ENCODE measurements at regions not wholly inside any gene's neighbourhood (a gene's known extent, or its start where the extent isn't known, plus 50 kb on each side); places are given as distances from the start of the nearest gene placed in this dataset.

DNA sequence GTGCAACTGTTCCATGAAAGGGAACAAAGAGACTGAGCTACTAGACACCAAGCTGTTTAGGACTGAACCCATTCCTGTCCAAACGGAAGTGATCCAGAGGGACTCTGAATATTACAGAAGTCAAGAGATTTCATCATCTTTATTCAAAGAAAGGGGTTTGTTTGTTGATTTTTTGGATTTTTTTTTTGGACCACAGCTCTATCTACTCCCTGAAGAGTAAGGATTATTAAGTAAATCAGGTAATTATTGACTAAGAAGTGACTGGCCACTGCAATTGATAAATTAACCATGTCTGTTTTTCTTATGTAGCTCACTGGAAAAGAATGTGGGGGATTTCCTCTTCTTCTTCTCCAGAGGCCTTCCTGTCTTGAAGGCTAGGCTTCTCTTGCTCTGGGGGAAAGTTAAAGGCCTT, 146.6 kb upstream of the TPM1 start:
- TF ChIP-seq, protein P1, sequence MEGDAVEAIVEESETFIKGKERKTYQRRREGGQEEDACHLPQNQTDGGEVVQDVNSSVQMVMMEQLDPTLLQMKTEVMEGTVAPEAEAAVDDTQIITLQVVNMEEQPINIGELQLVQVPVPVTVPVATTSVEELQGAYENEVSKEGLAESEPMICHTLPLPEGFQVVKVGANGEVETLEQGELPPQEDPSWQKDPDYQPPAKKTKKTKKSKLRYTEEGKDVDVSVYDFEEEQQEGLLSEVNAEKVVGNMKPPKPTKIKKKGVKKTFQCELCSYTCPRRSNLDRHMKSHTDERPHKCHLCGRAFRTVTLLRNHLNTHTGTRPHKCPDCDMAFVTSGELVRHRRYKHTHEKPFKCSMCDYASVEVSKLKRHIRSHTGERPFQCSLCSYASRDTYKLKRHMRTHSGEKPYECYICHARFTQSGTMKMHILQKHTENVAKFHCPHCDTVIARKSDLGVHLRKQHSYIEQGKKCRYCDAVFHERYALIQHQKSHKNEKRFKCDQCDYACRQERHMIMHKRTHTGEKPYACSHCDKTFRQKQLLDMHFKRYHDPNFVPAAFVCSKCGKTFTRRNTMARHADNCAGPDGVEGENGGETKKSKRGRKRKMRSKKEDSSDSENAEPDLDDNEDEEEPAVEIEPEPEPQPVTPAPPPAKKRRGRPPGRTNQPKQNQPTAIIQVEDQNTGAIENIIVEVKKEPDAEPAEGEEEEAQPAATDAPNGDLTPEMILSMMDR (IDR thresholded peaks at IDR 0.05): no peak
- no peak for TF ChIP-seq ZFX (IDR thresholded peaks at IDR 0.05; ENCODE audit: borderline replicate concordance)

Measured in 22Rv1 (cell line).